ENCODE measurements at regions not wholly inside any gene's neighbourhood (a gene's known extent, or its start where the extent isn't known, plus 50 kb on each side); places are given as distances from the start of the nearest gene placed in this dataset.

DNA sequence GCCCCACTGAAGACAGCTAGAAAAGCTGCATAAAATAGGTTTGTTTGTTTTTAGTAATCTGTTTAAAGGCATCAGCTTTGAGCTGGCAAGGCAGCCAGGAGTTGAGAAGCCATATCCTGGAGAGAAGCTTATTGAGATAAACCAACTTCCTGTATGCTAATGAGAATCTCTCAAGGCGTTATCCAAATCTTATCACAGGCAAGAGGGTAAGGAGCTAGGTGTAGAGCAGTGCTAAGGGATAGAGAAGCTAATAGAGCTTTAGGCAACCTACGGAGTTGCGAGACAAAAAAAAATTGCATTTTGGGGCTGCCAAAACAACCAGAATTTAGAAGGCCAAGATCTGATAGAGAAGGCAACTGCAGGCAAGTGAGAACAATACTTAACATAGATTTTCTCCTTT, 641.6 kb downstream of the SH2D4B start:
- TF ChIP-seq, protein P1, sequence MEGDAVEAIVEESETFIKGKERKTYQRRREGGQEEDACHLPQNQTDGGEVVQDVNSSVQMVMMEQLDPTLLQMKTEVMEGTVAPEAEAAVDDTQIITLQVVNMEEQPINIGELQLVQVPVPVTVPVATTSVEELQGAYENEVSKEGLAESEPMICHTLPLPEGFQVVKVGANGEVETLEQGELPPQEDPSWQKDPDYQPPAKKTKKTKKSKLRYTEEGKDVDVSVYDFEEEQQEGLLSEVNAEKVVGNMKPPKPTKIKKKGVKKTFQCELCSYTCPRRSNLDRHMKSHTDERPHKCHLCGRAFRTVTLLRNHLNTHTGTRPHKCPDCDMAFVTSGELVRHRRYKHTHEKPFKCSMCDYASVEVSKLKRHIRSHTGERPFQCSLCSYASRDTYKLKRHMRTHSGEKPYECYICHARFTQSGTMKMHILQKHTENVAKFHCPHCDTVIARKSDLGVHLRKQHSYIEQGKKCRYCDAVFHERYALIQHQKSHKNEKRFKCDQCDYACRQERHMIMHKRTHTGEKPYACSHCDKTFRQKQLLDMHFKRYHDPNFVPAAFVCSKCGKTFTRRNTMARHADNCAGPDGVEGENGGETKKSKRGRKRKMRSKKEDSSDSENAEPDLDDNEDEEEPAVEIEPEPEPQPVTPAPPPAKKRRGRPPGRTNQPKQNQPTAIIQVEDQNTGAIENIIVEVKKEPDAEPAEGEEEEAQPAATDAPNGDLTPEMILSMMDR (IDR thresholded peaks at IDR 0.05) = no peak
- TF ChIP-seq POLR2A (IDR thresholded peaks at IDR 0.05) = no peak

All from lower leg skin (tissue), 3 donors.